NCI-H1105 treated with DMSO at 0.1 percent for 48 hours (cell line): ENCODE measurements at regions not wholly inside any gene's neighbourhood (a gene's known extent, or its start where the extent isn't known, plus 50 kb on each side); places are given as distances from the start of the nearest gene placed in this dataset.

Experiments used
- DNase-seq: peaks from one replicate; lab custom pipeline; 2025; lab: John Stamatoyannopoulos, UW

GRCh38 chr22:34430386-34430785 lies 510.1 kb upstream of the LARGE1 start:
- no peak for DNase-seq

- DNase-seq = no peak
Measured at GRCh38 chr22:34434371-34434770, 514.1 kb upstream of the LARGE1 start.

- DNase-seq = no peak
Measured at GRCh38 chr22:34437140-34437539, 516.9 kb upstream of the LARGE1 start.

GRCh38 chr22:34454598-34454997 lies 534.3 kb upstream of the LARGE1 start:
- DNase-seq = no peak

- no peak for DNase-seq
Measured at GRCh38 chr22:34462795-34463194, 542.5 kb upstream of the LARGE1 start.

GRCh38 chr22:34475886-34476285 lies 555.6 kb upstream of the LARGE1 start:
- no peak for DNase-seq

GRCh38 chr22:34476762-34477161 lies 556.5 kb upstream of the LARGE1 start:
- DNase-seq = no peak

GRCh38 chr22:34481090-34481489 lies 560.8 kb upstream of the LARGE1 start:
- DNase-seq = no peak

DNA sequence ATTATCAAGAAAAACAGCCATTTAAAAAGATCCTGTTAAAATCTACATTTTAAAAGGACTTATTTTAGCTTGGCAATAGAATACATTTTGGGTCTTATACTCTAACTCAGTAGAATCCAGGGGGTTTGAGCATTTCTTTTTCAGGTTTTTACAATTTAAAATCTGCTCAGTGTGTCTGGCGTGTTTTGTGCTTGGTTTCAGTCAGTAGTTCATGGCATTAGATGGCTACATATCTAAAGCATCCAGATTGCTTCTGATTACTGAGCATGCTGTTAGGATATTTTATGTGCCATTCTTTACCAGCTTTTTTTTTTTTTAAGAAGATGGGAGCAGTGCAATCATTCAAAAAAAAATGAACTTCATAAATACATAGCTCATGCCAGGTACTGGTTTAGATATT lies 566.1 kb upstream of the LARGE1 start:
- DNase-seq = no peak

GRCh38 chr22:34489861-34490260 lies 569.6 kb upstream of the LARGE1 start:
- no peak for DNase-seq

- DNase-seq = no peak
Measured at GRCh38 chr22:34490886-34491285, 570.6 kb upstream of the LARGE1 start.

GRCh38 chr22:34493486-34493885 lies 572.5 kb upstream of the ISX start:
- no peak for DNase-seq

GRCh38 chr22:34501366-34501965 lies 564.5 kb upstream of the ISX start:
- no peak for DNase-seq

GRCh38 chr22:34502821-34503220 lies 563.1 kb upstream of the ISX start:
- no peak for DNase-seq

GRCh38 chr22:34508797-34509196 lies 557.2 kb upstream of the ISX start:
- DNase-seq = no peak

DNA sequence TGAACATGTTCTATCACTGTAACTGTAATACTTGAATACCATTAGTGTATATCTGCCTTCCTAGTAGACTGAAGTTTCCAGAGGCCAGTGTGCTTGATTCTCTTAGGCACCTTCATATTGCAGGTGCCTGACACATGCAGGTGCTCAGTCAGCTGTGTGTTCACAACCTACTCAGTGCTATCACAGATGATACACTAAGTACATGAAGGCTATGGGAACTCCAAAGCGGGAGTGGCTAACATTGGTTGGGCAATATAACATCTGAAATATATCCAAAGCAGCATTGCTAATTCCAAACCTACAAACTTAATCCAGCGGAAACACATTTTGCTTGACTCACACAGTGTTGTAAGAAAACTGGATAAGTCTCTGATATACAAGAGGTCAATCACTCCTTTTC lies 539.3 kb upstream of the ISX start:
- no peak for DNase-seq

DNA sequence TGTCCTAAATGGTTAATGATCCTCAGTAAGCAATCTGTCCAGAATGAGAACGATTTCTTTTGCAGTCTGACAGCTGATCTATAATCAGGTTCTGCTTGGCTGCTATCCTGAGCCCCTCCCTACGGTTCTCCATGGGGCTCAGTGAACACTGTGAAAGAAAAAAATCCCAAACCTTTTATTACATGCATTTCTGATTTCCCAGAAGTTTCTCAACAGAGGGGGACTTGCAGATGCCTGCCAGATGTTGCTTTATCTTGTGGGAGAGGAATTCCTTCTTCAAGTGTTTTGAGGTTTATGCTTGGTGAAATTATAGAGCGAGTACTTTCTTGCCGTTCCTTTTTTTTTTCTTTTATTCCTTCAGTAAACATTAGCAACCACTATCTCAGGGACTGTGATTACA lies 531.9 kb upstream of the ISX start:
- no peak for DNase-seq

- DNase-seq = no peak
Measured at GRCh38 chr22:34567367-34567766, 498.6 kb upstream of the ISX start.

DNA sequence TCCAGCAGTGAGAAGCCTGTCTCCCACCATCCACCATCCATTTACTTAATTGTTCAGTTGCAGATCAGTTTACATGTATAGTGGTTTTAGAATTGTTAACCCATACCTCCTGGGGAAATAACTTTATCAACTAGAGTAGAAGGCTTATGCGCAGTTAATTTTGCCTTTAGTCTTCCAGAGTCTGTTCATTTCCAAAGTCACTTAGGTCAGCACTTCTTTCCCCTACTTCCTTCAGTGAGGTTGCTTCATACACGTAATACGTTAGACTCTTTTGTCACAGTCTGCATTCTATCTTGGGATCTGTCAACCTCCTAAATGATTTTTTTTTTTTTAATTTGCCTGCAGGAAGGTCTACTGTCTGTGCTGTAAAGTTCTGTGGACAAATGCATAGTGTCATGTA lies 495.6 kb upstream of the ISX start:
- no peak for DNase-seq

- DNase-seq = no peak
Measured at GRCh38 chr22:34579519-34579918, 486.4 kb upstream of the ISX start.

DNA sequence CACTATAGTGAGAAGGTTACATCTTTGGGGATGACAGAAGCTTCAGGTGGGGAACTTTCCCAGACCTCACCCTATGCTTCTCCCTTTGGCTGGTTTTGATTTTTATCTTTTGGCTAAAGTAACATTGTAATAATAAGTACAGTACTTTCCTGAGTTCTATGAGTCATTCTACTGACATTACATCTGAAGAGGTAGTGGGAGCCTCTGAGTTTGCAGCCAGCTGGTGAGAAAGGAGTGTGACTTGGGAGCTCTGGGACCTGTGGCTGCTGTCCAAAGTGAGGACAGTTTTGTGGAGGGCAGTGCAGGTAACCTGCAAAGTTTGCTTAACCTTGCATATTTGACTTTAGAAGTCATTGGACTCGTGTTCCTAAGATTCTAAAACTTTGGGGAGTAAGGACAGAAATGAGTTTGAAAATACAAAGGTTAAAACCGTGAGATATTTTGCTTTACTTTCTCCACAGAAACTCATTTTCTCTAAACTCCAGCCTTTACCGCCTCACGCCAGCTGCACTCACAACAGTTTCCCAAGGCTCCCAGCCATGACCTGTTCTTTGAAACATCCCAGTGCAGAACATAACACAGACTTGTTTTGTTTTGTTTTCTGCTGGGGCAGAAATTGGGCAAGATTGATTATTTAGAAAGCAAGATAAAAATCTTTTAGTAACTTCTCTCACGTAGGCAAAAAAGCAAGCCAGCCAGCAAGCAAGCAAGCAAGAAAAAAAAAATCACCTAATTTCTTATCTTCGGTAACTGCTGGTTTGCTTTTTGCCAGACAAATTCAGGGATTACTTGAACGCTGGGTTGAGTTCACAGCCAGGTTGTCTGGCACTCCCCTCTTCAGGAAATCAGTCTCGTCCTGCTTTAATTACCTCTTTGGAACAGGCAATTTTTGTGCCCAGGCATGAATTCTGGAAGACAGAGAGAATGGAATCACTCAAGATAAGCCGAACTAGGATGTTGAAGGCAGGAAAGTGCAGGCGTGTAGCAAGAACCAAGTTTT lies 478.3 kb upstream of the ISX start:
- DNase-seq = peak; percentile 78

- no peak for DNase-seq
Measured at GRCh38 chr22:34588871-34589545, 476.9 kb upstream of the ISX start.
